ENCODE measurements at regions not wholly inside any gene's neighbourhood (a gene's known extent, or its start where the extent isn't known, plus 50 kb on each side); places are given as distances from the start of the nearest gene placed in this dataset.

- DNase-seq: no peak
Observed at GRCh38 chr21:25127007-25127406, 480.3 kb downstream of the MRPL39 start.

GRCh38 chr21:25126564-25126963 is 480.7 kb downstream of the MRPL39 start:
- no peak for DNase-seq

- DNase-seq: no peak
Observed at GRCh38 chr21:25118648-25119047, 488.6 kb downstream of the MRPL39 start.

- DNase-seq: no peak
Observed at GRCh38 chr21:25115021-25115420, 492.3 kb downstream of the MRPL39 start.

- DNase-seq: no peak
Observed at GRCh38 chr21:25107708-25108107, 499.6 kb downstream of the MRPL39 start.

GRCh38 chr21:25103500-25104207 is 503.6 kb downstream of the MRPL39 start:
- DNase-seq: no peak

GRCh38 chr21:25097648-25098047 is 509.6 kb downstream of the MRPL39 start:
- no peak for DNase-seq

GRCh38 chr21:25094695-25095094 is 512.6 kb downstream of the MRPL39 start:
- no peak for DNase-seq

- no peak for DNase-seq
Observed at GRCh38 chr21:25092441-25093011, 514.8 kb downstream of the MRPL39 start.

GRCh38 chr21:25081096-25081495 is 526.2 kb downstream of the MRPL39 start:
- no peak for DNase-seq

GRCh38 chr21:25080661-25081060 is 526.6 kb downstream of the MRPL39 start:
- no peak for DNase-seq

GRCh38 chr21:25080141-25080540 is 527.1 kb downstream of the MRPL39 start:
- DNase-seq: no peak

- no peak for DNase-seq
Observed at GRCh38 chr21:25079053-25079452, 528.2 kb downstream of the MRPL39 start.

GRCh38 chr21:25062061-25062460 is 545.2 kb downstream of the MRPL39 start:
- DNase-seq: no peak

GRCh38 chr21:25054689-25055088 is 552.6 kb downstream of the MRPL39 start:
- no peak for DNase-seq

- DNase-seq: no peak
Observed at GRCh38 chr21:25039461-25040380, 567.6 kb downstream of the MRPL39 start.

GRCh38 chr21:25036775-25037174 is 570.5 kb downstream of the MRPL39 start:
- no peak for DNase-seq

- no peak for DNase-seq
Observed at GRCh38 chr21:25031750-25032149, 575.5 kb downstream of the MRPL39 start.

- DNase-seq: no peak
Observed at GRCh38 chr21:25029580-25029979, 577.7 kb downstream of the MRPL39 start.

- no peak for DNase-seq
Observed at GRCh38 chr21:25025596-25025995, 581.7 kb downstream of the MRPL39 start.

- no peak for DNase-seq
Observed at GRCh38 chr21:25024639-25025038, 582.6 kb downstream of the MRPL39 start.

GRCh38 chr21:25005388-25005787 is 601.9 kb downstream of the MRPL39 start:
- DNase-seq: no peak

GRCh38 chr21:25002676-25003075 is 604.6 kb downstream of the MRPL39 start:
- DNase-seq: no peak

GRCh38 chr21:24995216-24995615 is 612.1 kb downstream of the MRPL39 start:
- DNase-seq: no peak

Data from CD4-positive, alpha-beta T cell treated with Interleukin-15 for 1 hour (primary cell).